ENCODE measurements at regions not wholly inside any gene's neighbourhood (a gene's known extent, or its start where the extent isn't known, plus 50 kb on each side); places are given as distances from the start of the nearest gene placed in this dataset.
"Not testable (repeated sequence)": the region's sequence is repeated elsewhere in the genome, so short reads cannot be mapped to it uniquely, and the experiment has no call there.

GRCh38 chr2:228782281-228782680 is 488.8 kb downstream of the PID1 start:
- no peak for DNase-seq

DNA sequence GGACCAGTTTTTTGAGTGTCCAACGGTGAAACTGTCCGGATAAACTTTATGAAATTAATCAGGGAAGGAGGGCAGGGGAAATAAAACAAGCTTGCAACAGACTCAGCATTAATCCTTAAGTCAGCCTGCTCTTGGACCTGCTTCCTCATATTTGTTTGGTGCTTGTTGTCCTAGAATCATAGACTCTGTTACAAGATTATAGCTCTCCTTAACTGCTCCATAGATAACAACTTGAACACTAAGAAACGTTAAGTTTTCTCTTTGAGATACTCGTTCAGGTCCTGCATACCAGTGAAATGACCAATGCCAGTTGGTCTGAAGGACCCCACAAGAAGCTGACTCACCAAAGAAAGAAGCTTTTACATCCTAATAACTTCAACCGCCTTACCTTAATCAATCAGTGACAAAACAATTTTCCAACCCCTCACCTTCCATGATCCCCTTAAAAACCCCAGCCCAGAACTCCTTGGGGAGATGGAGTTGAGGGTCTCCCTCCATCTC is 493.2 kb downstream of the PID1 start:
- no peak for DNase-seq

GRCh38 chr2:228774548-228774947 is 496.5 kb downstream of the PID1 start:
- DNase-seq = no peak

DNA sequence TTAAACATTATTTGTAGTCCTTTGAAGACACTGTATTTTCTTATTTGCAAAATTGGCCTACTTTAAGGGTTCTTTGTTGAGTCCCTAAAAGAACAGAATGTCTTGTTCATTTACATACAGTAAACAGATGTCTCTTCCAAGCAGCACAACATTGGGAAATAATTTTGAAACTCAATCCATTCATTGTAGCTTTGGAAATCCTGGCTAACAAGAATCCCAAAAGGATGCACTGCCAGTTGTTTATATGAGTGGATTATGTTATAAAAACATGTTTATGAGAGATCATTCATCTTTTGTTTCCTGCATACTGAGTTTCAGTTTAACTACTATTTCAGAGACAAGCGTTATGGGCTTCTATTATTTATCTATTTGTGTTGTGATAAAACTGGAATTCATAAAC is 499.3 kb downstream of the PID1 start:
- DNase-seq = no peak

DNA sequence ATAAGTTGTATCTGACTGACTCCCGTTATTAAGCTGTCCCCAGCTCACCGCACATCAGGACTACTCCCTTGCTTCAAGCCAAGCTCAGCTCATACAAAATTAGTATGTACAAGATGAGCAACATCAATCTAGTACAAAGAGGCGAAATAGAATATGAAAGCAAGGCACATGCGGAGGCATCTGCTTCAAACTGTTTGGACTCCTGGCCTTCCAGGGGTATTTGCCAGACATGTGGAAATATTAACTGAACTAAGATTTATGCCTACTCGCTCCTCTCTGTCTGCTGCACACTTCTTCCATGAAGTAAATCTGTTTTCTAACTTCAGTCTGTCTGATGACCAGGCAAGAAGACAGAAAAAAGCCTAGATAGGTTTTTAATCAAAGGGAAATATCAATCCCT is 499.8 kb downstream of the PID1 start:
- no peak for DNase-seq

GRCh38 chr2:228768818-228769217 is 502.3 kb downstream of the PID1 start:
- DNase-seq = no peak

DNA sequence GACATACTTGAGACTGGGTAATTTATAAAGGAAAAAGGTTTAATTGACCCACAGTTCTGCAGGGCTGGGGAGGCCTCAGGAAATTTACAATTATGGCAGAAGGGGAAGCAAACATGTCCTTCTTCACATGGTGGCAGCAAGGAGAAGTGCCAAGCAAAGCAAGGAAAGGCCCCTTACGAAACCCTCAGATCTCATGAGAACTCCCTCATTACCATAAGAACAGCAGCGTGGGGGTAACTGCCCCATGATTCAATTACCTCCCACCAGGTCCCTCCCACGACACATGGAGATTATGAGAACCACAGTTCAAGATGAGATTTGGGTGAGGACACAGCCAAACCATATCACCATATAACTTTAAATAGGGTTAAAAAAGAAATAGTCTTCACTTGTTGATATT is 502.9 kb downstream of the PID1 start:
- not testable (repeated sequence) for DNase-seq

- no peak for DNase-seq
Measured at GRCh38 chr2:228767196-228767595, 503.9 kb downstream of the PID1 start.

DNA sequence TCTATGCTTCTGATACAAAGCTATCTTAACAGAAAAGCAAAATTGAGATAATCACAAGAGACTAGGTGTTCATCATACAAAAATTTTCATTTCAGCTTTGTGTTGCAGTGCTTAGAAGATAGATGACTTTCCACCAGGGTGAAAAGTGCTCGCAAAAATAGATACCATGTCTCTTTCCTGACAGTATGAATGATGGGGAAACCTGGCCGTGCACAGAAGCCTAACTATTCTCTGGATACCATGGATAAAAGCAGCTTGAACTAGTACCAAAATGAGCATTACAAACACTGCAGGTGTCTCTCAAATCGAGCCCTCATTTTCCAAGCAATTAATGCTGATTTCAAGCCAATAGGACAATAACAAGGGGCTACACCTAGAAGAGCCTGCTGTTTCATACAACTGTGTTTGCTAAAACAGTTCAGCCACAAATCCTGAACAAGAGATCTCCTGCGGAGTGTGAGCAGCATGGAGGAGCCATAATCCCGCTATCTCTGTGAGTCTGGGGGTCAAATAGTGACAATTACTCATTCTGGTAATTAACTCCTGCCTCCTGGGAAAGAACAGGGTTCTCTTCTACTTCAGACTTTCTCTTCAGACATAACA is 507.6 kb downstream of the PID1 start:
- no peak for DNase-seq

DNA sequence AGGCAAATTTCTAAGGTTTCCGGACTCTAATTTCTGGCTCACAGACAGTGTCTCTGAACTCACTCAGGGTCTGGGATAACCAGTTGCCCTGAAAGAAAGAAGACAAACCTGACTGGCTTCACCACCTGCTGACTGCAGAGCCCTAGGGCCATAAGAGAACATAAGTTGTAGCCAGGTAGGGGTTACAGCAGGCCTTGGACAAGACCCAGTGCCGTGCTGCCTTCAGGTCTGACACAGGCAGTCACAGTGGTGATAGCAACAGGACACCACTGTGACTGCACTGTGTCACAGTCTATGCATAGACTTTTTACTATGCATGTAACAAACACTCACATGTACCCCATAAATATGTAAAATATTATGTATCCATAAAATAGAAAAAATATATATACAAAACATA is 508.5 kb downstream of the PID1 start:
- DNase-seq = no peak

DNA sequence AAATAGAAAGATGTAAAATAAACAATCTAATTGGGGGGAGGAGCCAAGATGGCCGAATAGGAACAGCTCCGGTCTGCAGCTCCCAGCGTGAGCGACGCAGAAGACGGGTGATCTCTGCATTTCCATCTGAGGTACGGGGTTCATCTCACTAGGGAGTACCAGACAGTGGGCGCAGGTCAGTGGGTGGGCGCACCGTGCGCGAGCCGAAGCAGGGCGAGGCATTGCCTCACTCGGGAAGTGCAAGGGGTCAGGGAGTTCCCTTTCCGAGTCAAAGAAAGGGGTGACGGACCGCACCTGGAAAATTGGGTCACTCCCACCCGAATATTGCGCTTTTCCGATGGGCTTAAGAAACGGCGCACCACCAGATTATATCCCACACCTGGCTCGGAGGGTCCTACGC is 515.4 kb downstream of the PID1 start:
- not testable (repeated sequence) for DNase-seq

DNA sequence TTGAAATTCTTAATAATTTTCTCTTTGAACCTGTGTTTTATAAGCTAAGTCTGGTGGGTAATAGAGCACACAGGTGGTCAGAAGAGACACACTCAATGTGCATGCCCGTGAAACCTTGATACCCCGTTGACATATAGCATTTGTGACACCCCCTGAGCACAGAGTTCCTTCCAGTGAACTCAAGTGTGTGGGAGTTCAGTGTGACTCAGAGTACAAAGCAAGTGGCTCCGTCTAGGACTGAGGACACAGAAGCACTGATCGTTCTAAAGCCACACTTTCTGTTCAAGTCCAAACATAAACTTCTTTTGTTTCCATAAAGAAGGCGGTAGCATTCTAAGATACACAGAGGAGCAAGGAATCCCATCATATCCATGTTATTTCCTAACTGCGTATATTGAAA is 523.6 kb downstream of the PID1 start:
- no peak for DNase-seq

DNA sequence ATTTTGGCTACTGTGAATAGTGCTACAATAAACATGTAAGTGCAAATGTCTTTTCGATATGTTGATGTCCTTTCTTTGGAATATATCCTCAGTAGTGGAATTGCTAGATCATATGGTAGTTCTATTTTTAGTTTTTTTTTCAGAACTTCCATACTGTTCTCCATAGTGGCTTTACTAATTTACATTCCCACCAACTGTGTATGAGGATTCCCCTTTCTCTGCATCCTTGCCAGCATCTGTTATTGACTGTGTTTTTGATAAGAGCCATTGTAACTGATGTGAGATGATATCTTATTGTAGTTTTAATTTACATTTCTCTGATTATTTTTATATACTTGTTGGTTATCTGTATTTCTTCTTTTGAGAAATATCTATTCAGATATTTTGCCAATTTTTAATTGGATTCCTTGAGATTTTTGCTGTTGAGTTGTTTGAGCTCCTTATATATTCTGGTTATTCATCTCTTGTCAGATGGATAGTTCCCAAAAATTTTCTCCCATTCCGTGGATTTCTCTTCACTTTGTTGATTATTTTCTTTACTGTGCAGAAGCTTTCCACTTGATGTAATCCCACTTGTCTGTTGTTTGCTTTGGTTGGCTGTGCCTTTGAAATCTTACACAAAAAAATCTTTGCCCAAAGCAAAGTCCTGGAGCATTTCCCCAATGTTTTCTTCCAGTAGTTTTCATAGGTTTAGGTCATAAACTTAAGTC is 532.3 kb downstream of the PID1 start:
- DNase-seq = no peak

GRCh38 chr2:228735697-228736096 is 535.4 kb downstream of the PID1 start:
- DNase-seq = no peak

DNA sequence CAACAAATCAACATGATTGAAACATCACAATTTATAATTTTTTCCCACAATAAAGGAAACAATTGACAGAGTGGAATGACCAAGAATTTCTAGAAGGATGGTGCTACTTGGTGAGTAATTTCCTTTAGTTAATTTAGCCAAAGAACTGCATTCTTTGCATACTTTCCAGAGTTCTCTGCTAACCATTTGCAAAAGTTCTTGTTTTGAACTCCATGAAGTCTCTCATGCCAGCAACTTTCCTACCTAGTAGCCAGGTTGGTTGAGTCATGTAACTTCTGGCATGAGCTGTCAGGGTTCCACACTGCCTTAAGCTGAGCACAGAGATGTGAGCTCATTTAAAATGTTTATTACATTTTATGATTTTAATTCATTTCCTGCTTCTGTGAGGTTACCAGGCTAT is 539.6 kb downstream of the PID1 start:
- DNase-seq = no peak

DNA sequence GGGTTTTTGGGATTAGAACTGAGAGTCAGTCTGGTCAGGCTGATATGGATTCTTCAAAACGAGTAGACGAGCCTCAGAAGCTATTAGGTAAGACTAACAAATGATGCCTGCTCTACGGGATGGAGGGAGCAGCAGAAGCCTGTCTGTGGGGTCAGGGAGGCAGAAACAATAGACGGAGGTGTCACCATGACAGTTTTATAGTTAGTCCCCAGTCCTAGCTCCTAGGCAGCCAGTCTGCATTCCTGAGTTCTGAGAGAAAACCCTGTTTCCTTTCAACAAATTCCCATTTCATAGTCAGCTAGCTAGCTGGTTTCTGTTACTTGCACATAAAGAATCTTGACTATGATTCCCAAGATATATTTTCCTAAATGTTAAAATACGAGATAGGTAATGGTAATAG is 542.1 kb downstream of the PID1 start:
- no peak for DNase-seq

- DNase-seq = no peak
Measured at GRCh38 chr2:228725031-228725430, 543.5 kb upstream of the SPHKAP start.

GRCh38 chr2:228723599-228723998 is 542.1 kb upstream of the SPHKAP start:
- no peak for DNase-seq

DNA sequence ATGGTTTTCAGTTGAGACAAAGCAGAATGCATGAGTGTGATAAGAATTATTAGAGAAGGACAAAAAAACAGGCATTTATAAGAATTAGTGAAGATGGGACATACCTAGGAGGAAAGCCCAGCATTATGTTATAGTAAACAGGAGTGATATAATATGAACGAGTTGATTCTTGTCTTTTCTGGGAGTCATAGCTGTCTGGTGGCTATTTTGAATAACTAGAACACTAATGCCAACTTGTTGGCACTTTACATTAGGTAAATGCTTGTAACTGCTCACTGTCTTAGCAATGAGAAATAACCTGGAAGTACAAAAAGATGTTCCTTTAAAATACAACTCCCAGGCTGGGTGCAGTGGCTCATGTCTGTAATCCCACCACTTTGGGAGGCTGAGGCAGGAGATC is 540.8 kb upstream of the SPHKAP start:
- DNase-seq = no peak

DNA sequence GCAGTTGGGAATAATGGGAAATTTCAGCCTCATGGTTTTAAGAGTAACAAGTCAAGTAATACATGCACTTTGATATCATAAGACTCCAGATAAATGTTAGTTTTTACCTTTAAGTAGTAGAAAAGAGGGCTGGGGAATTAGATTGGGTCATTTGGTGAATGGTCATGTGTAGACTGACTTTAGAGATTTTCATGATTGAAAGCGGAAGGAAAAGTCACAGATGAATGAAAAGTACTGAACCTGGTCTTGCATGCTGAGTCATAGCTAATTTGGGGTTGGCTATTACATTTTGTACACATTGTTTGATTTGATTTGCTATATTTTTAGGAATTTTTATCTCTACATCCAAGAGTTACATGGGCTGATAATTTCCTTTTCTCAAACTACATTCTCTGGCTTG is 539.4 kb upstream of the SPHKAP start:
- no peak for DNase-seq

DNA sequence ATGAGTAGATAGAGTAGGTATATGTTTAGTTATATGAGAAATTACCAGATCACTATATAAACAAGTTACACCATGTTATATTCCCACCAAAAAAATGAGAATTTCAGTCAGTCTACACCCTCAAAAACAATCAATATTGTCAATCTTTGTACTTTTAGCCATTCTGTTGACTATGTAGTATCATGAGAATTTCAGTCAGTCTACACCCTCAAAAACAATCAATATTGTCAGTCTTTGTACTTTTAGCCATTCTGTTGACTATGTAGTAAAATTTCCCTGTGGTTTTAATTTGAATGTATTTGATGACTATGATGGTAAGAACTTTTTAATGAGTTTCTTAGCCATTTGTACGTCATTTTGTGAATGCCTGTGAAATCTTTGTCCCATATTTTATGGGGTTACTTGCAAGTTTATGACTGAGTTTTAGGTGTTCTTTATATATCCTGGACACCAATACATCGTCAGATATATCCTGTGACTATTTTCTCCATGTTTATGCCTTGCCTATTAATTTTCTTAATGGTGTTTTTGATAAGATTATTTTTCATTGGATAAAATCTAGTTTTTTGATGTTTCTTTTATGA is 528.4 kb upstream of the SPHKAP start:
- no peak for DNase-seq

DNA sequence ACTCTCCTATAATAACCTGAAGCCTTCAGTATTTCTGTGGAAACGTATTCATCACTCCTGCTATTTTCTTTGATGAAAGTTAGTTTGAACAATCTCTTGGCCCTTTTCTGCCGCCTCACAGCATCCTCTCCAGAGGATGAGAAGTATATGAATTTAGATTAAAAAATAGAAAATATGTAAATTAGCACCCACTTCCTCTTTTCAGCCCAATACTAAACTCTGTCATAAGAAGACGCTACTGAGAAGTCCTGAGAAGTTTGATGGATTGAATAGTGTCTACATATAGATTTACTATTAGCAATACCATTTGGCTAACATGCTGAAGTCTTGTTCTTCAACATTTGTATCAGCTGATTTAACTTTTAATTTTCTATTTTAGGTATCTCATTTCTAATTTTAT is 526.4 kb upstream of the SPHKAP start:
- no peak for DNase-seq

GRCh38 chr2:228705318-228705717 is 523.8 kb upstream of the SPHKAP start:
- no peak for DNase-seq

GRCh38 chr2:228703152-228703551 is 521.7 kb upstream of the SPHKAP start:
- DNase-seq = no peak

DNA sequence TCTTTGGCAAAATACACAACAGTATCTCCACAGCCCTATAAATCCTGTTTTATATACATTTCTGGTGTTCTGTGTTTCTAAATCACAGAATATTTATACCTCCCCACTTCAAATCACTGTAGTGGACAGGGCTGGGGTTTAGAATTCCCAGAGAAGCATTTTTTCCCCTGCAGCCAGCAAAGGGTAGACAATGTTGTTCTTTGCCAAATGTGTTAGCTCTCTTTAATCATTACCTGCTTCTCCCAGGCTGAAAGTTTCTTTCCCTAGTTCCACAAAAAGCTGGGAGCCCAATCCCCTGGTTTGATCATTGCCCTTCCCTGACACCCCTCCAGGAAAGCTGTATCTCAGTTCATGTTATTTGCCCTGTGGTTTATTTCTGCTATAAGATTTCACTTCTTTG is 520.0 kb upstream of the SPHKAP start:
- no peak for DNase-seq
